ENCODE measurements at regions not wholly inside any gene's neighbourhood (a gene's known extent, or its start where the extent isn't known, plus 50 kb on each side); places are given as distances from the start of the nearest gene placed in this dataset.

GRCh38 chr10:7478727-7479457, 68.1 kb upstream of the SFMBT2 start:
- WGBS (ENCODE audit: insufficient coverage): 100% methylated on average over 2 of the region's 4 CpGs
- peaks cover 5 to 19% (median 8%) of the 10 kb centered on the region in 4 experiments for H3K4me1 ChIP-seq (ENCODE audit: control extremely low read depth in 1 of 4, control insufficient read depth in 4 of 4, insufficient read depth in 4 of 4, low read length in 3 of 4)

GRCh38 chr10:7477538-7478334, 66.9 kb upstream of the SFMBT2 start:
- H3K4me3 ChIP-seq (ENCODE audit: control insufficient read depth in 1 of 7, extremely low read depth in 1 of 7, insufficient read depth in 4 of 7, low read depth in 2 of 7, low read length in 6 of 7): no peak overlapping the region
- DNase-seq: no peak
- H3K27me3 ChIP-seq (replicated peaks in 2 of 5; ENCODE audit: control insufficient read depth in 4 of 5, insufficient read depth in 5 of 5, low read length in 4 of 5): no peaks in the 10 kb centered on the region
- no peaks in the 10 kb centered on the region for H3K9me3 ChIP-seq (ENCODE audit: control extremely low read depth in 1 of 5, control insufficient read depth in 4 of 5, insufficient read depth in 2 of 5, low read depth in 1 of 5, low read length in 4 of 5)
- 95% methylated on average over 9 of the region's 10 CpGs for WGBS (ENCODE audit: insufficient coverage)
- no peak overlapping the region for H3K27ac ChIP-seq (ENCODE audit: insufficient read depth in 1 of 2, low read depth in 1 of 2, low read length in 2 of 2, poor library complexity in 1 of 2, severe bottlenecking in 2 of 2)
- ChIA-PET CTCF (no interaction called here), POLR2A (no interaction called here)
- H3K4me1 ChIP-seq (ENCODE audit: control extremely low read depth in 1 of 4, control insufficient read depth in 4 of 4, insufficient read depth in 4 of 4, low read length in 3 of 4): peaks cover 5 to 17% (median 8%) of the 10 kb centered on the region in 4 experiments
- no peaks in the 10 kb centered on the region for H3K36me3 ChIP-seq (ENCODE audit: control insufficient read depth in 4 of 4, insufficient read depth in 4 of 4, low read length in 3 of 4)

More at GRCh38 chr10:7478727-7479457, 68.1 kb upstream of the SFMBT2 start:
- H3K4me3 ChIP-seq (ENCODE audit: control insufficient read depth in 1 of 7, extremely low read depth in 1 of 7, insufficient read depth in 4 of 7, low read depth in 2 of 7, low read length in 6 of 7): no peak overlapping the region
- H3K9me3 ChIP-seq (ENCODE audit: control extremely low read depth in 1 of 5, control insufficient read depth in 4 of 5, insufficient read depth in 2 of 5, low read depth in 1 of 5, low read length in 4 of 5): no peaks in the 10 kb centered on the region
- ChIA-PET CTCF (no interaction called here), POLR2A (no interaction called here)
- DNase-seq: no peak
- no peak overlapping the region for H3K27ac ChIP-seq (ENCODE audit: insufficient read depth in 1 of 2, low read depth in 1 of 2, low read length in 2 of 2, poor library complexity in 1 of 2, severe bottlenecking in 2 of 2)
- no peaks in the 10 kb centered on the region for H3K36me3 ChIP-seq (ENCODE audit: control insufficient read depth in 4 of 4, insufficient read depth in 4 of 4, low read length in 3 of 4)
- no peaks in the 10 kb centered on the region for H3K27me3 ChIP-seq (replicated peaks in 2 of 5; ENCODE audit: control insufficient read depth in 4 of 5, insufficient read depth in 5 of 5, low read length in 4 of 5)

- ChIA-PET POLR2A (no interaction called here), CTCF (no interaction called here)
- Histone ChIP-seq H3K27ac (ENCODE audit: insufficient read depth in 1 of 2, low read depth in 1 of 2, low read length in 2 of 2, poor library complexity in 1 of 2, severe bottlenecking in 2 of 2) (no peak overlapping the region), H3K4me1 (ENCODE audit: control extremely low read depth in 1 of 4, control insufficient read depth in 4 of 4, insufficient read depth in 4 of 4, low read length in 3 of 4) (peaks cover 14 to 24% (median 19%) of the 10 kb centered on the region in 4 experiments), H3K9me3 (ENCODE audit: control extremely low read depth in 1 of 5, control insufficient read depth in 4 of 5, insufficient read depth in 2 of 5, low read depth in 1 of 5, low read length in 4 of 5) (no peaks in the 10 kb centered on the region), H3K36me3 (ENCODE audit: control insufficient read depth in 4 of 4, insufficient read depth in 4 of 4, low read length in 3 of 4) (no peaks in the 10 kb centered on the region), H3K27me3 (replicated peaks in 2 of 5; ENCODE audit: control insufficient read depth in 4 of 5, insufficient read depth in 5 of 5, low read length in 4 of 5) (no peaks in the 10 kb centered on the region), H3K4me3 (ENCODE audit: control insufficient read depth in 1 of 7, extremely low read depth in 1 of 7, insufficient read depth in 4 of 7, low read depth in 2 of 7, low read length in 6 of 7) (no peak overlapping the region)
- DNase-seq: no peak
- WGBS (ENCODE audit: insufficient coverage): 65% methylated on average over 4 of the region's 5 CpGs
These were observed 65.1 kb upstream of the SFMBT2 start for GRCh38 chr10:7475939-7476338.

GRCh38 chr10:7475046-7475911, 64.4 kb upstream of the SFMBT2 start:
- ChIA-PET POLR2A (no interaction called here), CTCF (no interaction called here)
- 69% methylated on average over 25 of the region's 26 CpGs for WGBS (ENCODE audit: insufficient coverage)
- no peak for DNase-seq
- Histone ChIP-seq H3K27ac (ENCODE audit: insufficient read depth in 1 of 2, low read depth in 1 of 2, low read length in 2 of 2, poor library complexity in 1 of 2, severe bottlenecking in 2 of 2) (no peak overlapping the region), H3K4me3 (ENCODE audit: control insufficient read depth in 1 of 7, extremely low read depth in 1 of 7, insufficient read depth in 4 of 7, low read depth in 2 of 7, low read length in 6 of 7) (peak overlapping the region in 1 of 7 experiments; percentile 16), H3K4me1 (ENCODE audit: control extremely low read depth in 1 of 4, control insufficient read depth in 4 of 4, insufficient read depth in 4 of 4, low read length in 3 of 4) (peaks cover 14 to 24% (median 19%) of the 10 kb centered on the region in 4 experiments), H3K36me3 (ENCODE audit: control insufficient read depth in 4 of 4, insufficient read depth in 4 of 4, low read length in 3 of 4) (no peaks in the 10 kb centered on the region), H3K9me3 (ENCODE audit: control extremely low read depth in 1 of 5, control insufficient read depth in 4 of 5, insufficient read depth in 2 of 5, low read depth in 1 of 5, low read length in 4 of 5) (no peaks in the 10 kb centered on the region), H3K27me3 (replicated peaks in 2 of 5; ENCODE audit: control insufficient read depth in 4 of 5, insufficient read depth in 5 of 5, low read length in 4 of 5) (no peaks in the 10 kb centered on the region)

- peaks cover 14 to 24% (median 19%) of the 10 kb centered on the region in 4 experiments for H3K4me1 ChIP-seq (ENCODE audit: control extremely low read depth in 1 of 4, control insufficient read depth in 4 of 4, insufficient read depth in 4 of 4, low read length in 3 of 4)
- CTCF ChIA-PET: no interaction called here
These were observed 63.6 kb upstream of the SFMBT2 start for GRCh38 chr10:7474388-7474787.

GRCh38 chr10:7473474-7473873, 62.6 kb upstream of the SFMBT2 start:
- H3K27me3 ChIP-seq (replicated peaks in 2 of 5; ENCODE audit: control insufficient read depth in 4 of 5, insufficient read depth in 5 of 5, low read length in 4 of 5): no peaks in the 10 kb centered on the region
- no peaks in the 10 kb centered on the region for H3K36me3 ChIP-seq (ENCODE audit: control insufficient read depth in 4 of 4, insufficient read depth in 4 of 4, low read length in 3 of 4)
- no peaks in the 10 kb centered on the region for H3K9me3 ChIP-seq (ENCODE audit: control extremely low read depth in 1 of 5, control insufficient read depth in 4 of 5, insufficient read depth in 2 of 5, low read depth in 1 of 5, low read length in 4 of 5)
- no peak overlapping the region for H3K4me3 ChIP-seq (ENCODE audit: control insufficient read depth in 1 of 7, extremely low read depth in 1 of 7, insufficient read depth in 4 of 7, low read depth in 2 of 7, low read length in 6 of 7)
- no peak for DNase-seq
- H3K27ac ChIP-seq (ENCODE audit: insufficient read depth in 1 of 2, low read depth in 1 of 2, low read length in 2 of 2, poor library complexity in 1 of 2, severe bottlenecking in 2 of 2): no peak overlapping the region
- peaks cover 14 to 24% (median 19%) of the 10 kb centered on the region in 4 experiments for H3K4me1 ChIP-seq (ENCODE audit: control extremely low read depth in 1 of 4, control insufficient read depth in 4 of 4, insufficient read depth in 4 of 4, low read length in 3 of 4)
- ChIA-PET CTCF (no interaction called here), POLR2A (no interaction called here)

More at GRCh38 chr10:7474388-7474787, 63.6 kb upstream of the SFMBT2 start:
- WGBS (ENCODE audit: insufficient coverage): 74% methylated on average over 5 of the region's 7 CpGs
- POLR2A ChIA-PET: no interaction called here
- no peaks in the 10 kb centered on the region for H3K36me3 ChIP-seq (ENCODE audit: control insufficient read depth in 4 of 4, insufficient read depth in 4 of 4, low read length in 3 of 4)
- peak in 1 of 3 donors; percentile 21 for DNase-seq
- no peak overlapping the region for H3K4me3 ChIP-seq (ENCODE audit: control insufficient read depth in 1 of 7, extremely low read depth in 1 of 7, insufficient read depth in 4 of 7, low read depth in 2 of 7, low read length in 6 of 7)
- no peaks in the 10 kb centered on the region for H3K27me3 ChIP-seq (replicated peaks in 2 of 5; ENCODE audit: control insufficient read depth in 4 of 5, insufficient read depth in 5 of 5, low read length in 4 of 5)
- H3K9me3 ChIP-seq (ENCODE audit: control extremely low read depth in 1 of 5, control insufficient read depth in 4 of 5, insufficient read depth in 2 of 5, low read depth in 1 of 5, low read length in 4 of 5): no peaks in the 10 kb centered on the region
- no peak overlapping the region for H3K27ac ChIP-seq (ENCODE audit: insufficient read depth in 1 of 2, low read depth in 1 of 2, low read length in 2 of 2, poor library complexity in 1 of 2, severe bottlenecking in 2 of 2)

All from common myeloid progenitor, CD34-positive (primary cell).